CD4-positive, alpha-beta T cell treated with Interleukin-10 for 1 hour (primary cell): ENCODE measurements at regions not wholly inside any gene's neighbourhood (a gene's known extent, or its start where the extent isn't known, plus 50 kb on each side); places are given as distances from the start of the nearest gene placed in this dataset.
"Not testable (repeated sequence)": the region's sequence is repeated elsewhere in the genome, so short reads cannot be mapped to it uniquely, and the experiment has no call there.

Source experiments
- DNase-seq: peaks from one replicate; pipeline ENCODE4 v3.0.0-alpha.2; 2020

GRCh38 chr16:26598061-26598460 is 468.7 kb upstream of the C16orf82 start:
- peak; percentile 73 for DNase-seq

- DNase-seq, result no peak
Observed at GRCh38 chr16:26598998-26599784, 467.5 kb upstream of the C16orf82 start.

- DNase-seq, result no peak
Observed at GRCh38 chr16:26599785-26600104, 467.0 kb upstream of the C16orf82 start.

GRCh38 chr16:26601335-26601734 is 465.4 kb upstream of the C16orf82 start:
- no peak for DNase-seq

GRCh38 chr16:26605626-26606271 is 461.0 kb upstream of the C16orf82 start:
- DNase-seq, result no peak

- no peak for DNase-seq
Observed at GRCh38 chr16:26606381-26607150, 460.2 kb upstream of the C16orf82 start.

- no peak for DNase-seq
Observed at GRCh38 chr16:26614237-26614841, 452.4 kb upstream of the C16orf82 start.

GRCh38 chr16:26623442-26623841 is 443.3 kb upstream of the C16orf82 start:
- DNase-seq, result no peak

- DNase-seq, result no peak
Observed at GRCh38 chr16:26627958-26628357, 438.8 kb upstream of the C16orf82 start.

GRCh38 chr16:26631365-26631764 is 435.4 kb upstream of the C16orf82 start:
- DNase-seq, result not testable (repeated sequence)

GRCh38 chr16:26642047-26642664 is 424.6 kb upstream of the C16orf82 start:
- DNase-seq, result no peak

- DNase-seq, result no peak
Observed at GRCh38 chr16:26643519-26643918, 423.2 kb upstream of the C16orf82 start.

GRCh38 chr16:26644912-26645543 is 421.7 kb upstream of the C16orf82 start:
- peak; percentile 6 for DNase-seq

- peak; percentile 33 for DNase-seq
Observed at GRCh38 chr16:26645614-26646013, 421.1 kb upstream of the C16orf82 start.

- DNase-seq, result no peak
Observed at GRCh38 chr16:26647870-26648269, 418.9 kb upstream of the C16orf82 start.

GRCh38 chr16:26648851-26649250 is 417.9 kb upstream of the C16orf82 start:
- DNase-seq, result no peak

- no peak for DNase-seq
Observed at GRCh38 chr16:26649381-26650045, 417.2 kb upstream of the C16orf82 start.

- no peak for DNase-seq
Observed at GRCh38 chr16:26651464-26651863, 415.3 kb upstream of the C16orf82 start.

GRCh38 chr16:26651884-26652283 is 414.8 kb upstream of the C16orf82 start:
- DNase-seq, result no peak

- no peak for DNase-seq
Observed at GRCh38 chr16:26658486-26658885, 408.2 kb upstream of the C16orf82 start.

- DNase-seq, result no peak
Observed at GRCh38 chr16:26658915-26659314, 407.8 kb upstream of the C16orf82 start.

- DNase-seq, result no peak
Observed at GRCh38 chr16:26664086-26664485, 402.6 kb upstream of the C16orf82 start.
